ENCODE measurements at regions not wholly inside any gene's neighbourhood (a gene's known extent, or its start where the extent isn't known, plus 50 kb on each side); places are given as distances from the start of the nearest gene placed in this dataset.

GRCh38 chr15:66956672-66957430 is 108.6 kb upstream of the SMAD3 start:
- no peak overlapping the region for H3K27ac ChIP-seq (ENCODE audit: low read depth)
- DNase-seq (ENCODE audit: low spot score) (no peak), ATAC-seq (no peak)
- Mint-ChIP-seq H3K27ac (no peak overlapping the region), H3K4me1 (peaks cover 8% of the 10 kb centered on the region), H3K9me3 (no peaks in the 10 kb centered on the region), H3K4me3 (no peak overlapping the region), H3K36me3 (ENCODE audit: low read depth) (no peaks in the 10 kb centered on the region), H3K27me3 (ENCODE audit: insufficient read depth, low read depth, poor library complexity) (peaks cover 15% of the 10 kb centered on the region)
- H4K20me1 ChIP-seq (replicated peaks; ENCODE audit: insufficient read depth), result no peaks in the 10 kb centered on the region
- no peaks in the 10 kb centered on the region for H3K27me3 ChIP-seq (ENCODE audit: insufficient read depth)
- no peak overlapping the region for H2AFZ ChIP-seq
- H3K9me2 ChIP-seq (ENCODE audit: insufficient read depth), result no peaks in the 10 kb centered on the region
- H3K4me2 ChIP-seq, result no peak overlapping the region
- no peaks in the 10 kb centered on the region for H3F3A ChIP-seq (replicated peaks; ENCODE audit: low read depth)
- H3K36me3 ChIP-seq (ENCODE audit: insufficient read depth), result no peaks in the 10 kb centered on the region
- no peak overlapping the region for H3K4me3 ChIP-seq
- H3K79me2 ChIP-seq (replicated peaks; ENCODE audit: insufficient read depth), result no peaks in the 10 kb centered on the region
- no peaks in the 10 kb centered on the region for H3K4me1 ChIP-seq (ENCODE audit: insufficient read depth)
- TF ChIP-seq NANOG (IDR thresholded peaks at IDR 0.05; ENCODE audit: borderline replicate concordance) (no peak), JUNB (IDR thresholded peaks at IDR 0.05; ENCODE audit: unreplicated experiment) (no peak), EZH2 (IDR thresholded peaks at IDR 0.05; ENCODE audit: low read depth, unreplicated experiment) (no peak), ETS1 (IDR thresholded peaks at IDR 0.05) (no peak), CREB1 (CRISPR knock-in tag; IDR thresholded peaks at IDR 0.05; ENCODE audit: low read depth) (no peak), EZH2phosphoT487 (IDR thresholded peaks at IDR 0.05; ENCODE audit: unreplicated experiment) (no peak)

GRCh38 chr15:66957431-66957720 is 108.0 kb upstream of the SMAD3 start:
- peaks cover 11% of the 10 kb centered on the region for H3K4me1 Mint-ChIP-seq
- DNase-seq (ENCODE audit: low spot score), result no peak
- Histone ChIP-seq H3K9me2 (ENCODE audit: insufficient read depth) (no peaks in the 10 kb centered on the region), H4K20me1 (replicated peaks; ENCODE audit: insufficient read depth) (no peaks in the 10 kb centered on the region), H3K27me3 (ENCODE audit: insufficient read depth) (no peaks in the 10 kb centered on the region), H3K4me3 (no peak overlapping the region), H3F3A (replicated peaks; ENCODE audit: low read depth) (no peaks in the 10 kb centered on the region), H3K79me2 (replicated peaks; ENCODE audit: insufficient read depth) (no peaks in the 10 kb centered on the region), H3K36me3 (ENCODE audit: insufficient read depth) (no peaks in the 10 kb centered on the region), H3K4me1 (ENCODE audit: insufficient read depth) (no peaks in the 10 kb centered on the region), H3K27ac (ENCODE audit: low read depth) (no peak overlapping the region), H2AFZ (no peak overlapping the region), H3K4me2 (no peak overlapping the region)
- H3K4me3 Mint-ChIP-seq, result no peak overlapping the region
- H3K36me3 Mint-ChIP-seq (ENCODE audit: low read depth), result no peaks in the 10 kb centered on the region
- peaks cover 15% of the 10 kb centered on the region for H3K27me3 Mint-ChIP-seq (ENCODE audit: insufficient read depth, low read depth, poor library complexity)
- no peaks in the 10 kb centered on the region for H3K9me3 Mint-ChIP-seq
- TF ChIP-seq CREB1 (CRISPR knock-in tag; IDR thresholded peaks at IDR 0.05; ENCODE audit: low read depth) (no peak), NANOG (IDR thresholded peaks at IDR 0.05; ENCODE audit: borderline replicate concordance) (no peak), EZH2 (IDR thresholded peaks at IDR 0.05; ENCODE audit: low read depth, unreplicated experiment) (no peak), REST (IDR thresholded peaks at IDR 0.05; ENCODE audit: unreplicated experiment) (no peak), JUNB (IDR thresholded peaks at IDR 0.05; ENCODE audit: unreplicated experiment) (no peak)
- TF ChIP-seq, protein P1, sequence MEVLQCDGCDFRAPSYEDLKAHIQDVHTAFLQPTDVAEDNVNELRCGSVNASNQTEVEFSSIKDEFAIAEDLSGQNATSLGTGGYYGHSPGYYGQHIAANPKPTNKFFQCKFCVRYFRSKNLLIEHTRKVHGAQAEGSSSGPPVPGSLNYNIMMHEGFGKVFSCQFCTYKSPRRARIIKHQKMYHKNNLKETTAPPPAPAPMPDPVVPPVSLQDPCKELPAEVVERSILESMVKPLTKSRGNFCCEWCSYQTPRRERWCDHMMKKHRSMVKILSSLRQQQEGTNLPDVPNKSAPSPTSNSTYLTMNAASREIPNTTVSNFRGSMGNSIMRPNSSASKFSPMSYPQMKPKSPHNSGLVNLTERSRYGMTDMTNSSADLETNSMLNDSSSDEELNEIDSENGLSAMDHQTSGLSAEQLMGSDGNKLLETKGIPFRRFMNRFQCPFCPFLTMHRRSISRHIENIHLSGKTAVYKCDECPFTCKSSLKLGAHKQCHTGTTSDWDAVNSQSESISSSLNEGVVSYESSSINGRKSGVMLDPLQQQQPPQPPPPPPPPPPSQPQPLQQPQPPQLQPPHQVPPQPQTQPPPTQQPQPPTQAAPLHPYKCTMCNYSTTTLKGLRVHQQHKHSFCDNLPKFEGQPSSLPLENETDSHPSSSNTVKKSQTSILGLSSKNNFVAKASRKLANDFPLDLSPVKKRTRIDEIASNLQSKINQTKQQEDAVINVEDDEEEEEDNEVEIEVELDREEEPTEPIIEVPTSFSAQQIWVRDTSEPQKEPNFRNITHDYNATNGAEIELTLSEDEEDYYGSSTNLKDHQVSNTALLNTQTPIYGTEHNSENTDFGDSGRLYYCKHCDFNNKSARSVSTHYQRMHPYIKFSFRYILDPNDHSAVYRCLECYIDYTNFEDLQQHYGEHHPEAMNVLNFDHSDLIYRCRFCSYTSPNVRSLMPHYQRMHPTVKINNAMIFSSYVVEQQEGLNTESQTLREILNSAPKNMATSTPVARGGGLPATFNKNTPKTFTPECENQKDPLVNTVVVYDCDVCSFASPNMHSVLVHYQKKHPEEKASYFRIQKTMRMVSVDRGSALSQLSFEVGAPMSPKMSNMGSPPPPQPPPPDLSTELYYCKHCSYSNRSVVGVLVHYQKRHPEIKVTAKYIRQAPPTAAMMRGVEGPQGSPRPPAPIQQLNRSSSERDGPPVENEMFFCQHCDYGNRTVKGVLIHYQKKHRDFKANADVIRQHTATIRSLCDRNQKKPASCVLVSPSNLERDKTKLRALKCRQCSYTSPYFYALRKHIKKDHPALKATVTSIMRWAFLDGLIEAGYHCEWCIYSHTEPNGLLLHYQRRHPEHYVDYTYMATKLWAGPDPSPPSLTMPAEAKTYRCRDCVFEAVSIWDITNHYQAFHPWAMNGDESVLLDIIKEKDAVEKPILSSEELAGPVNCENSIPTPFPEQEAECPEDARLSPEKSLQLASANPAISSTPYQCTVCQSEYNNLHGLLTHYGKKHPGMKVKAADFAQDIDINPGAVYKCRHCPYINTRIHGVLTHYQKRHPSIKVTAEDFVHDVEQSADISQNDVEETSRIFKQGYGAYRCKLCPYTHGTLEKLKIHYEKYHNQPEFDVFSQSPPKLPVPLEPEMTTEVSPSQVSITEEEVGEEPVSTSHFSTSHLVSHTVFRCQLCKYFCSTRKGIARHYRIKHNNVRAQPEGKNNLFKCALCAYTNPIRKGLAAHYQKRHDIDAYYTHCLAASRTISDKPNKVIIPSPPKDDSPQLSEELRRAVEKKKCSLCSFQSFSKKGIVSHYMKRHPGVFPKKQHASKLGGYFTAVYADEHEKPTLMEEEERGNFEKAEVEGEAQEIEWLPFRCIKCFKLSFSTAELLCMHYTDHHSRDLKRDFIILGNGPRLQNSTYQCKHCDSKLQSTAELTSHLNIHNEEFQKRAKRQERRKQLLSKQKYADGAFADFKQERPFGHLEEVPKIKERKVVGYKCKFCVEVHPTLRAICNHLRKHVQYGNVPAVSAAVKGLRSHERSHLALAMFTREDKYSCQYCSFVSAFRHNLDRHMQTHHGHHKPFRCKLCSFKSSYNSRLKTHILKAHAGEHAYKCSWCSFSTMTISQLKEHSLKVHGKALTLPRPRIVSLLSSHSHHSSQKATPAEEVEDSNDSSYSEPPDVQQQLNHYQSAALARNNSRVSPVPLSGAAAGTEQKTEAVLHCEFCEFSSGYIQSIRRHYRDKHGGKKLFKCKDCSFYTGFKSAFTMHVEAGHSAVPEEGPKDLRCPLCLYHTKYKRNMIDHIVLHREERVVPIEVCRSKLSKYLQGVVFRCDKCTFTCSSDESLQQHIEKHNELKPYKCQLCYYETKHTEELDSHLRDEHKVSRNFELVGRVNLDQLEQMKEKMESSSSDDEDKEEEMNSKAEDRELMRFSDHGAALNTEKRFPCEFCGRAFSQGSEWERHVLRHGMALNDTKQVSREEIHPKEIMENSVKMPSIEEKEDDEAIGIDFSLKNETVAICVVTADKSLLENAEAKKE (CRISPR knock-in tag; IDR thresholded peaks at IDR 0.05), result no peak
- H3K27ac Mint-ChIP-seq, result no peak overlapping the region
- ATAC-seq, result no peak

All from GM23338 (cell line).